HG03108 (cell line): ENCODE measurements at regions not wholly inside any gene's neighbourhood (a gene's known extent, or its start where the extent isn't known, plus 50 kb on each side); places are given as distances from the start of the nearest gene placed in this dataset.
"Not testable (repeated sequence)": the region's sequence is repeated elsewhere in the genome, so short reads cannot be mapped to it uniquely, and the experiment has no call there.

ENCODE experiments used
- ATAC-seq: cut with Tn5 transposase; IDR thresholded peaks from one replicate; pipeline ENCODE4 v1.9.1; 2021; ENCODE audit warnings: moderate library complexity; ENCODE audit not compliant: unreplicated experiment

GRCh38 chr4:19119904-19120560, 1098.5 kb upstream of the LCORL start:
- no peak for ATAC-seq

GRCh38 chr4:19117022-19117421, 1095.5 kb upstream of the LCORL start:
- no peak for ATAC-seq

GRCh38 chr4:19104176-19104575, 1082.6 kb upstream of the LCORL start:
- ATAC-seq: no peak

DNA sequence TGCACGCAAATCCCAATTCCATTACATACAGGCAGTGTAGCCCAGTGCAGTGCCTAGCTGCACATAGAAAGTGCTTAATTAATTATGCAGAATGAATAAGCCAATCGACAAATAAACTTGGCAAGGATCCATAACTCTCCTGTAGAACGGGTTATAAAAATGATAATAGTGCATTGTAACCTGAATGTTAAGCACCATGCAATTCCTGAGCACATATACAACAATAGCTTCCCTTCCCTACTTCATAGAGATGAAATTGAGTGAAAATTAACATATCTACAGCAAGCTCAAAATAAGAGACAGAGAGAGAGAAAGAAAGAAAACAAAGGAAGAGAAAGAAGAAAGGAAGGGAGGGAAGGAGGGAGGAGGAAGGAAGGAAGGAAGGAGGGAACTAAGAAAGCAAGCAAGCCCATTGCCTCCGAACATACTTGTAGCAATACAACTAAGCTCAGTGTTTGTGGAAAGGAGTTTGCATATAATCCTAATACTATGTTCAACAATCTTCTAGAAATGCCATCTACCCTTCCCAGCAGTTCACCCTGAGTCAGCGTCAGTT, 1074.0 kb upstream of the LCORL start:
- ATAC-seq: no peak

DNA sequence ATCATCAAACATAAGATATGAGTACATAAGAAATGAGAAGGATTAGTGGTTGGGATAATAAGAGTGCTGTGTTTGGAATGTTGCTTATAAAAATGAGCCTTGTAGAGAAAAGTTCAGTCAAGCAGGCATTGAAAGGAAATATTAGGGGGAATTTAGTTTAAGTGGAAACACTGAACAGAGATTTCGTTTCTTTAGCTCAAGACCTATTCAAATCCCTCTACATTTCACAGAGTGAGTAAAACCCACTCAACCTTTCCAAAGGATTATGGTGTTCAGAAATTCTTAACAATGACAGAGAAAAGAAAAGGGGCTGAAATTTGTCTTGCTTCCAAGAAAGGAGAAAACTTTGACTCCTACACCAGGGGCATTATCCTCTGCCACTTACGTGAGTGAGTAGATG, 1072.4 kb upstream of the LCORL start:
- no peak for ATAC-seq

GRCh38 chr4:19092797-19093196, 1071.2 kb upstream of the LCORL start:
- no peak for ATAC-seq

GRCh38 chr4:19074036-19074435, 1052.5 kb upstream of the LCORL start:
- ATAC-seq: no peak

- no peak for ATAC-seq
Observed at GRCh38 chr4:19063662-19064061, 1042.1 kb upstream of the LCORL start.

DNA sequence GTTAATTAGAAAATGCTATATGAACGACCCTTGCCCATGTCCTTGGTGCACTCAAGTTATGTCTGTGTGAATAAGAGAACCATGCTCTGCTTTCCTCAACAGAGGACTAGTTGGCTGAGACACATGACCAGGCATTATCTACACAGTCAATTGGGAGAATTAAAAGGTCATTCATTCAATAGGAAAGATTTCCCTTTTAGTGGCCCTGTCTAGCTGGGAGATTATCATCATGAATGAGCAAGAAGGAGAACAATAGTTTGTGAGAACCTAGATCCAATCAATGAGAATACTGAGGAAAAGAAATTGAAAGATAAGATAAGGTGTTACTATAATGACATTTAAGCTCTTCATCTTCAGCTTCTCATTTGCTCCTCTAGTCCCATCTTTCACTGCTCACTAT, 1033.4 kb upstream of the LCORL start:
- ATAC-seq: no peak

DNA sequence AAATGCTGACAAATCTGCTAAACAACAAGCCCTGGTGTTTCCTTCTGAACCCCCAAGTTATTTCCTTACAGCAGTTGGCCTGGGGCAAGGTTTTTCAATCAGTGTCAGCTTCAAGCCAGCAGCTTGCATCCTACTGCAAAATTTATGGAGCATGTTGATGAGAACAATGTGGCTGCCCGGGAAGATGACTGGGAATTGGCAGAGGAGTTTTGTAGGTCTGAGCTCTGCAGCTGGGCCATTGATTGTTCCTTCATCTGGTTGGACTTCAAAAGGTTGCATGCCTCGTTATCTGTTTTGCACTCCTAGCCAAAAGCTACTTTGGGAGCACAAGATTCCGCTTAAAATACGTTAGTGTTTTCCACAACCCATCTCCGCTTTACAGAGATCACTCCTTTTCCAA, 1030.3 kb upstream of the LCORL start:
- ATAC-seq: no peak

DNA sequence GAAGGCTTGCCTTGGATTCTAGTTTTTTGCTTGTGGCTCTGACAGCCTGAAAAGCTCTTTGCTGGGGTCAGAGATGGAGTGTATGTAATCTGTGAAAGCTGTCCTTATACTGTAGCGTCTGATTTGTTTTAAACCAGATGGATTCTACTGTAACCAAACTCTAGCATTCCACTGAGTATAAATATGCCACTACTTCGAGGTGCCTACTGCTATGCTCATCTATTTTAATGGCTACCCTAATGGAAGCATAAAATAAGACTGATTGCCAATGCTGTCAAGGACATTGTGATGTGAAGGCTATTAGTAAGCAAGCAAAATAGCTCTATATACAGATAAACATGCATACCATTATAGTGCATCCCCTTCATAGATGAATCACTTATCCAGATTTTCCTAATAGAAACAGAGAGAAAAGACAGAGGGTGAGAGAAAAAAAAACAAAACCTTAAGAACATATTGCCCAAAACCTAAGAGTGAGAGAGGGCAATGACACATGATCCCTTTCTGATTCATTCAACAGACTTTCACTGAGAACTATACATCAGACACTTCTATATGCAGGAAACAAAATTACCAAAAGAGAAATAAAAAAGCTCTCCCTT, 1025.8 kb upstream of the LCORL start:
- no peak for ATAC-seq

DNA sequence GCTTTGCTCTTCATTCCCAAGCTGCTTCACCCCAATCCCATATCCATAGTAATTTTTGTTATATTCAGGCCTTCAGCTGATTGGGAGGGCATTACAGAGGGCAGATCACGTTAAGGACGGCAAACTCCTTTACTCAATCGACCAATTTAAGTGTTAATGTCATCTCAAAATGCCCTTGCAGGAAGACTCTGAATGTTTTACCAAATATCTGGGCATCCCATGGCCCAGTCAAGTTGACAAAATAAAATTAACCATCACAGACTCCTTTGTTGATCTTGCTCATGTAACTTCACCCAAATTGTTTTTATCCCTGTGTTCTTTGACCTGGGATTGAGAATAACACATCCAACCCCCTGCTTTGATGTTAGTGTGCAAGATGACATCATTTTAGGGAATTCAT, 1018.3 kb upstream of the LCORL start:
- ATAC-seq: no peak

DNA sequence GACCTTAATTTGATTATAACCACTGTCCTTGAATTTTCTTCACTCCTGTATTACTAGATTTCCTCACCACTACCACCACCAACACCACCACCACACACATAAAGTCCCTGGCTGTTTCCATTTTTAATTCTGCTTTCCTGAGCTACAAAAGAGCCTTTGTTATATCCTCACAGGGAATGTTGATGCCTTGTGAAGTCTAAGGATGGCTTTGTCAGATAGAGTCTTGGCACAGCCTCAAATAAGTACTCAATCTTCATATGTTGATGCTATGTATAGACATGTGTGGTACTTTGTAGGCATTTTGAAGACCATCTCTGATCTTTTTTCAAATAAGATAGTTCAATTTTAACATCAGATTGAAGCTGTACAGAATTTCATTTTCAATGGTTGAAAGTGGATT, 1016.7 kb upstream of the LCORL start:
- no peak for ATAC-seq

GRCh38 chr4:19033816-19034733, 1012.5 kb upstream of the LCORL start:
- no peak for ATAC-seq

DNA sequence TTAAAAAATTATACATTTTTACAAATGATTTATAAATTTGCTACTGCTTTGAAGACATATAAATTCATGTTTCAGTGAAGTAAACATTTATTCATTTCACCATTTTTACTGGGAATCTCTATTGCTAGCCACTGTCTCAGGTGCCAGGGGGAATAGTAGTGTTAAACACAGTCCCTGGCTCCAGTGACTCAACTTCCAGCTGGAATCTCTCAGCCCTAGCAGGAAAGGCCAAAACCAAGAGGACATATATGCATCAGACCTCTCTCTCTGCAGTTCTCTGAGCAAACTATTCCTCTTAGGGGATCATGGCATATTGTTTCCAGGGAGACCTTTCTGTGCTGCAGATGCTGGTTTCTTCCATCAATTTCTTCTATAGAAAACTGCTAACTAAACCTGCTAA, 1009.0 kb upstream of the LCORL start:
- no peak for ATAC-seq

DNA sequence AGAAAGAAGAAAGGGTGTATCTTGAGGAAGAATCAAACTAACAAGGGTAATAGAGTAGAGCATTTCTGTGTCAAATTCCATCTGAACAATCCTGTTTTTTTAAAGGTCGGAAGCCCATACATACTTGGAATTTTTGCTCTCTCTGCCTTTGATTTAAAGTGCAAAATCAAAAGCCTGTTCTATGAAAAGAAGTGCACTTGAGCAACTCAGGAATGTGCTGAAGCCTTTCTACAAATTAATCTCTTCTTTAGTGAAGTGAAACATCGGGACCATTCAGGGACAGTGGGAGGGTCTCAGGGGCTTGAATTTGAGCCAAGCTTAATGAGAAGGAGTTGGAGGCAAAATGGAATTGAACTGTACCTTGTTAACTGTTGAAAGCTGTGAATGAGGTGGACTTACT, 1008.5 kb upstream of the LCORL start:
- no peak for ATAC-seq

GRCh38 chr4:19026281-19026680, 1004.7 kb upstream of the LCORL start:
- ATAC-seq: no peak

DNA sequence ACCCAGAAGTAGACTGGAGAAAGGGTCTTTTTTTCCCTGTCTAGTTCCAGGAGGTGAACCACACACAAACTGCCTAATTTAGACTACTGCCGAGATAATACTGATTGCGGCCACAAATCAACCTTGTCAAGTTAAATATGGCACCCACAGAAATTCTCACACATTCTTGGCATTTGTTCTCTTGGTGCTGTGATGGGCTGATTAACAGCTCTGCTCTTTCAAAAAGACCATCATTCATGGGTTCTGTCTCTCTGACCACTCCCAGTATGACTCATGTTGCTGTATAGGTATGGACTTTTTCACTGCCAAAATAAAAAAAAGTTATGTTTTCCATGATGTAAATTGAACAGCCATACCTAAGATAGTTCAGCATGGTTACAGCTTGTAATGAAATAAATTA, 1003.5 kb upstream of the LCORL start:
- ATAC-seq: no peak

GRCh38 chr4:19024047-19024446, 1002.5 kb upstream of the LCORL start:
- ATAC-seq: no peak

GRCh38 chr4:19021617-19022016, 1000.1 kb upstream of the LCORL start:
- ATAC-seq: no peak

GRCh38 chr4:19016550-19016949, 995.0 kb upstream of the LCORL start:
- not testable (repeated sequence) for ATAC-seq

DNA sequence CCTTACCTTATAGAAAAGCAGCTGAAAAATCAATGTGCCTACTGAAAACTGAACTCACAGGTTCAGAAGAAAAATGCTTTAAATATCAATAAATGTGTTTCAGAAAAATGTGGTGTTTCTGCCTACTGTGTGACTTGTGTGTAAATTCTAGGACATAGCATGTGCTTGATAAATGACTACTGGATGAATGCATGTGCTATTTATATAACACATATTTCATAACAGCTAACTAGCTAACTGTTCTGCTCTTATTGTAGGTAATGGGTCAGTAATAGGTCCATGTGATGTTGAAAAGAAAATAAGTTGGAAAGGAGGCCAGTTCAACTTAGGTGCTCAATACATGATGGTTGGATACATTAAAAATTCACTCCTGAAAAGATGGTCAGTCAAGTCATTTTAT, 993.0 kb upstream of the LCORL start:
- no peak for ATAC-seq
